BLaER1 (cell line): ENCODE measurements at regions not wholly inside any gene's neighbourhood (a gene's known extent, or its start where the extent isn't known, plus 50 kb on each side); places are given as distances from the start of the nearest gene placed in this dataset.

Experiments
- H3K27ac ChIP-seq: shearing (Covaris generic); formaldehyde crosslinking; 2 replicates; pipeline ENCODE4 v1.8.1; 2022
- H3K27me3 ChIP-seq: shearing (Covaris generic); formaldehyde crosslinking; 2 replicates; pipeline ENCODE4 v1.8.1; 2022
- H3K36me3 ChIP-seq: shearing (Covaris generic); formaldehyde crosslinking; 2 replicates; pipeline ENCODE4 v1.8.1; 2022
- H3K4me1 ChIP-seq: shearing (Covaris generic); formaldehyde crosslinking; 2 replicates; pipeline ENCODE4 v1.8.1; 2022
- H3K4me2 ChIP-seq: shearing (Covaris generic); formaldehyde crosslinking; 2 replicates; pipeline ENCODE4 v1.8.1; 2022
- H3K4me3 ChIP-seq: shearing (Covaris generic); formaldehyde crosslinking; 2 replicates; pipeline ENCODE4 v1.8.1; 2022
- H3K9ac ChIP-seq: shearing (Covaris generic); formaldehyde crosslinking; 2 replicates; pipeline ENCODE4 v1.8.1; 2022
- H3K9me3 ChIP-seq: shearing (Covaris generic); formaldehyde crosslinking; 2 replicates; pipeline ENCODE4 v1.8.1; 2022
- H4K20me1 ChIP-seq: shearing (Covaris generic); formaldehyde crosslinking; 2 replicates; pipeline ENCODE4 v1.8.1; 2022
- Cebpa-rat ChIP-seq: shearing (Covaris generic); IDR thresholded peaks from 2 replicates; pipeline ENCODE4 v1.8.1; 2022

DNA sequence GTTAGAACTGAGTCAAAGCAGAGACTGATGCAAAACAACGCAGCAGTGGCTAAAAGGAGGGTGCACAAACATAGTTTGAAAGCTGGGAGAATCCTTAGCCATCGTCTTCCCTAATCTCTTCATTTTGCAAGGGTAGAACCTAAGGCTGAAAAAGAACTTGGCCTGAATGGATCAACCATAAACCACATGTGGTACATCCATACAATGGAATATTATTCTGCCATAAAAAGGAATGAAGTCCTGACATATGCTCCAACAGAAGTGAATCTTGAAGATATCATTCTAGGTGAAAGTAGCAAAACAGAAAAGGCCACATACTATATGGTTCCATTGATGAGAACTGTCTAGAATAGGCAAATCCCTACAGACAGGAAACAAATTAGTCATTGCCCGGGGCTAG, 330.3 kb upstream of the NPVF start:
- Histone ChIP-seq H3K36me3 (no peaks in the 10 kb centered on the region), H3K4me1 (peaks cover 23% of the 10 kb centered on the region), H3K4me2 (no peak overlapping the region), H3K9me3 (peaks cover 6% of the 10 kb centered on the region; the same call in 1 of the 2 replicates), H3K9ac (no peak overlapping the region), H3K27ac (no peak overlapping the region), H3K27me3 (no peaks in the 10 kb centered on the region), H3K4me3 (no peak overlapping the region), H4K20me1 (no peaks in the 10 kb centered on the region)
- TF ChIP-seq Cebpa-rat = no peak

DNA sequence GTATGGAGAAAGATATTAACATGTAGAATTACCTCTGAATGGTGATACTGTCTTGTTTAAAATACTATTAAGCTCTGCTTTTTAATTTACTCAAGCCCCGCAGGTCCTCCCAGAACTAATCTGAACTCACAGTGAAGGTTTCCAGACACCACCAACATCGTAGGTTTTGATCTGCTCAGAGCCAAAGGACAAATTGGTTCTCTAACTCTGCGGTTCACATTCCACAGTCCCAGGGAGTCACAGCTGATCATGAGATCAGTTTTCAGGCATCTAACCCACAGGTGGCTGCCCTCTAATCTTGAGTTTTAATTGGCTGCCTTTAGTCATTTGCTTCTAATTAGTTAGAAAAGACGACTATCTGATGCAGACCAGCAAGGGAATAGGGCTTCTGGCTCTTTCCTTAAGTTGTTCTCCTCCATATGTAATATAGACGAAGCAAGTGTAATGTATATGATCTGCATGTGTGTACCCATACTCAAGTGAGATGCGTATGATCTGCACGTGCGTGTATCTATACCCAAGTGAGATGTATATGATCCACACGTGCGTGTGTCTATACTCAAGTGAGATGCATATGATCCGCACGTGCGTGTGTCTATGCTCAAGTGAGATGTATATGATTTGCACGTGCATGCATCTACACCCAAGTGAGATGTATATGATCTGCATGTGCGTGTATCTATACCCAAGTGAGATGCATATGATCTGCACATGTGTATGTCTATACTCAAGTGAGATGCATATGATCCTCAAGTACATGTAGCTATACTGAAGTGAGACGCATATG, 331.5 kb upstream of the NPVF start:
- Histone ChIP-seq H4K20me1 (no peaks in the 10 kb centered on the region), H3K9me3 (peaks cover 6% of the 10 kb centered on the region; the same call in 1 of the 2 replicates), H3K4me3 (no peak overlapping the region), H3K4me2 (no peak overlapping the region), H3K27me3 (no peaks in the 10 kb centered on the region), H3K4me1 (peaks cover 17% of the 10 kb centered on the region), H3K9ac (no peak overlapping the region), H3K36me3 (no peaks in the 10 kb centered on the region), H3K27ac (no peak overlapping the region)
- TF ChIP-seq Cebpa-rat = no peak

DNA sequence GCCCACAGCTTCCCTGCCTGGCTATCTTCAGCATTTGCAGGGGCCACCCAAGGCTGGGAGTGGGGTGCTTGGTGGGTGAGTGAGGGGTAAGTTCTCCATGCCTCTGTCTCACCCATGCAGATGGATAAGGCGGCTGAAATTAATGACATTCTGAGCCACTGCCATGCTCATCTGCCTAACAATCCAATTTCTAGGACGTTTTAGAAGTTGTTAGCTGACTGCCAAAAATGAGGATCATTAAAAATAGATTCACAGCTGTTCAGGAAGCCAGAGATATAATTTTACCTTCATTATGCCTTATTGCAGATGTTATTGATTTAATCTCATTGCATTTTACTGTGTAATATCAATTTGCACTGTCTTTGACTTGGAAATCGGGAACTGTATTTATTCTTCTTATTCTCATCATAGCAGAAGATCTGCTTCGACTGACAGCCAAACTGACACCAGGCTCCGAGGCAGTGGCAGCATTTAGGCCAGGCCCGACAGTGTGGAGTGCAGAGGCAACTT, 334.4 kb upstream of the NPVF start:
- Histone ChIP-seq H3K36me3 (no peaks in the 10 kb centered on the region), H3K9ac (no peak overlapping the region; the same call in 1 of the 2 replicates), H3K27me3 (no peaks in the 10 kb centered on the region), H3K4me3 (no peak overlapping the region), H4K20me1 (no peaks in the 10 kb centered on the region), H3K4me2 (peak overlapping the region; percentile 58), H3K9me3 (peaks cover 6% of the 10 kb centered on the region; the same call in 1 of the 2 replicates), H3K27ac (no peak overlapping the region), H3K4me1 (peaks cover 17% of the 10 kb centered on the region)
- no peak for TF ChIP-seq Cebpa-rat

DNA sequence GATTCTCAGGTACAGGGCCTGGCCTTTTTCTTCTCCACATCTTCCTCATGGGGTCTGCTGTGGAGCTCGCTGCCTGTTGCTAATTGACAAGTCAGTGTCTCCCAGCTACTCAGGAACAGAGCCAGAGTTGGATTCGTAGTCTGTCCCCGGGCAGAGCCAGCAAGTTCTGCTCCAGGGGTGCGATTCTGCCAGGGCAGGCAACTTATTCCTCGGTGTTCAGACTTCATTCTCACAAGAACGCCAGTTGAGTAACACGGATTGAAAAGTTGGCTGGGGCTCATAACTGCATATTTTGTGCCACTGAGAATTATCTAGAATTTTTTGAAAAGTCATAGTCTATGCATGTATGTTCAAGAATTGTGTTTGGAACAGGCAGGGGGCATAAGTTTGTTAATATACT, 336.7 kb upstream of the NPVF start:
- H4K20me1 ChIP-seq = no peaks in the 10 kb centered on the region
- H3K4me3 ChIP-seq = no peak overlapping the region
- no peak for TF ChIP-seq Cebpa-rat
- peaks cover 17% of the 10 kb centered on the region for H3K4me1 ChIP-seq
- H3K4me2 ChIP-seq = no peak overlapping the region
- no peaks in the 10 kb centered on the region for H3K27me3 ChIP-seq
- no peaks in the 10 kb centered on the region for H3K9me3 ChIP-seq
- H3K9ac ChIP-seq = no peak overlapping the region
- H3K27ac ChIP-seq = no peak overlapping the region
- no peaks in the 10 kb centered on the region for H3K36me3 ChIP-seq

DNA sequence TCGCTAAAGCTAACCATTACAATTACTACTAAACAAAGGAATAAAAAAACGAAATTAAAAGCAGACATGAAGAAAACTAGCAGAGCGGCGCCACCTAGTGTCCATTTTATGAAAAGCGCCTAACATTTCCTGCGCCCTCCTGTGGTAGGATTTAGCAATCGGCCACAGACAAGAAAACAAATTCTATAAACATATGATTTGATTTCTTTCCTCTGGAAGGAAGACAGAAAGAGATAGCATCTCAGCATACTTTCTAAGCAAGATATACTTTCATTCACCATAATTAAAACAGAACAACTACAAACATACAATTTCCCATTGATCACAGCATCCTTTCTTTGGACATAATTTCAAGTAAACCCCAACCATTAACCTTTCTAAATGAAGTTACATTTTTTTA, 337.7 kb upstream of the NPVF start:
- H4K20me1 ChIP-seq = no peaks in the 10 kb centered on the region
- no peak overlapping the region for H3K4me3 ChIP-seq
- no peaks in the 10 kb centered on the region for H3K36me3 ChIP-seq
- H3K9ac ChIP-seq = no peak overlapping the region
- no peaks in the 10 kb centered on the region for H3K27me3 ChIP-seq
- no peak for TF ChIP-seq Cebpa-rat
- peaks cover 17% of the 10 kb centered on the region for H3K4me1 ChIP-seq
- H3K27ac ChIP-seq = no peak overlapping the region
- H3K9me3 ChIP-seq = no peaks in the 10 kb centered on the region
- no peak overlapping the region for H3K4me2 ChIP-seq

DNA sequence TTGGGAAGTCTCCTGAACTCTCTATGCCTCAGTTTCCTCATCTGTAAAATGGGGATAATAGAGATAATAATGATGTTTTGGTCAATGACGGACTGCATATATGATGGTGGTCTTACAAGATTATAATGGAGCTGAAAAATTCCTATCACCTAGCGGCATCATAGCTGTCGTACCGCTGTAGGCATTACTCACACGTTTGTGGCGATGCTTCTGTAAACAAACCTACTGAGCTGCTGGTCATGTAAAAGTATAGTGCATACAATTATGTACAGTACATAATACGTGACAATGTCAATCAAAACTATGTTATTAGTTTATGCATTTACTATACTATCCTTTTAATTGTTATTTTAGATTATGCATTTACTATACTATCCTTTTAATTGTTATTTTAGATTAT, 339.1 kb upstream of the NPVF start:
- TF ChIP-seq Cebpa-rat = no peak
- no peaks in the 10 kb centered on the region for H3K36me3 ChIP-seq
- no peak overlapping the region for H3K4me2 ChIP-seq
- H3K27me3 ChIP-seq = no peaks in the 10 kb centered on the region
- no peak overlapping the region for H3K9ac ChIP-seq
- peaks cover 11% of the 10 kb centered on the region for H3K4me1 ChIP-seq
- H3K9me3 ChIP-seq = no peaks in the 10 kb centered on the region
- no peaks in the 10 kb centered on the region for H4K20me1 ChIP-seq
- H3K27ac ChIP-seq = no peak overlapping the region
- no peak overlapping the region for H3K4me3 ChIP-seq

DNA sequence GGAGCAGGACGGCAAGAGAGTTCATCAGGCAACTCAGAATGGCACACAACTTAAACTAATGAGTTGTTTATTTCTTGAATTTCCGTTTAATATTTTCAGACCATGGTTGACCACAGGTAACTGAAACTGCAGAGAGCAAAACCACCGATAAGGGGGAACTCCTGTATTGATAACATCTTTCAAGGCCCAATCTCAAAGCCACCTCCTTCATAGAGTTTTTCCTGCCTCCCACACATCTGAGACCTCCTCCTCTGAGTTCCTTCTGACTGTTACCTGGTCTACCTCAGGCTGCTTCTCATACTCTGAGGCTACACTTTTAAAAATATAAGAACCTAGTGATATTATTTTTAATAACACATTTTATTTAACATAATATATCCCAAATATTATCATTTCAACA, 341.5 kb upstream of the NPVF start:
- Histone ChIP-seq H3K4me1 (no peaks in the 10 kb centered on the region), H3K36me3 (no peaks in the 10 kb centered on the region), H3K27ac (no peak overlapping the region), H4K20me1 (no peaks in the 10 kb centered on the region), H3K9ac (no peak overlapping the region), H3K27me3 (no peaks in the 10 kb centered on the region), H3K9me3 (no peaks in the 10 kb centered on the region), H3K4me2 (no peak overlapping the region), H3K4me3 (no peak overlapping the region)
- no peak for TF ChIP-seq Cebpa-rat

DNA sequence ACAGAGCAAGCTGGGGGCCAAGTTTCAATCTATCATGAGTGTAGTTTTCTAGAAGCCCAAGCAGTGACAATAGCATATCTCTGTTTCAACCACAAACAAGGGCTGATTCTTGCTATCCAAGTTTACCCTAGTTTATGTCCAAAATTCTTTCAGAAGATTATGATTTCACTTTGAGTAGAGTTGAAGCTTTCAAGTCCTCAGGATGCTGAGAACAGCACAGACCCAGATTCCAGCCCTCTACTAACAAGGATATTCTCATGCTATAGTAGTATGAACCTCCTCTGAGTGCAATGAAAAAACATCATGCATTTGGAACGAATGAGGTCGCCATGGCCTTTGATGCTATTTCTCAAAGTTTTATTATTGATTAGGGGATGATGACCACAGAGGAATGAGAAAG, 344.1 kb upstream of the NPVF start:
- Histone ChIP-seq H3K27ac (no peak overlapping the region), H3K4me3 (no peak overlapping the region), H3K9ac (no peak overlapping the region), H3K36me3 (no peaks in the 10 kb centered on the region), H3K9me3 (no peaks in the 10 kb centered on the region), H4K20me1 (no peaks in the 10 kb centered on the region), H3K4me2 (no peak overlapping the region), H3K27me3 (no peaks in the 10 kb centered on the region), H3K4me1 (no peaks in the 10 kb centered on the region)
- no peak for TF ChIP-seq Cebpa-rat

DNA sequence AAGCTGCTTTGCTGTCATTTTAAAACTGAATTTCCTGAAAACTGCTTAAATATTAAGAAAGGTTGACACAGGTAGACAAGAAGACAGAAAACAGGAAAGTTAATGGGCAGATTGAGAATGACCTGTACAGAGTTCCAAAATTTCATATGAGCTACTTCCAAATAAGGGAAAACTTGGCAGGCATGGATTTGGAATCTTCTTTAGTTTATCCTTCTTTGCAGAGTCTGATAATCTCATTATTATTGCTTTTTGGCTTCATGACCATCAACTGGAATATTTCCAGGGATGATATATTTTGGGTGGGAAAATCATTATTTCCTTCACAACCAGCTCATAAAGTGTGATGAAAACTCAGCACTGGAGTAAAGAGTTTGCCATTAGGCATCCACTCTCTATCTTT, 346.5 kb upstream of the NPVF start:
- no peaks in the 10 kb centered on the region for H3K27me3 ChIP-seq
- H3K4me2 ChIP-seq = no peak overlapping the region
- H3K9ac ChIP-seq = no peak overlapping the region
- no peaks in the 10 kb centered on the region for H3K36me3 ChIP-seq
- no peak for TF ChIP-seq Cebpa-rat
- H3K4me3 ChIP-seq = no peak overlapping the region
- no peak overlapping the region for H3K27ac ChIP-seq
- H3K9me3 ChIP-seq = no peaks in the 10 kb centered on the region
- no peaks in the 10 kb centered on the region for H4K20me1 ChIP-seq
- no peaks in the 10 kb centered on the region for H3K4me1 ChIP-seq

DNA sequence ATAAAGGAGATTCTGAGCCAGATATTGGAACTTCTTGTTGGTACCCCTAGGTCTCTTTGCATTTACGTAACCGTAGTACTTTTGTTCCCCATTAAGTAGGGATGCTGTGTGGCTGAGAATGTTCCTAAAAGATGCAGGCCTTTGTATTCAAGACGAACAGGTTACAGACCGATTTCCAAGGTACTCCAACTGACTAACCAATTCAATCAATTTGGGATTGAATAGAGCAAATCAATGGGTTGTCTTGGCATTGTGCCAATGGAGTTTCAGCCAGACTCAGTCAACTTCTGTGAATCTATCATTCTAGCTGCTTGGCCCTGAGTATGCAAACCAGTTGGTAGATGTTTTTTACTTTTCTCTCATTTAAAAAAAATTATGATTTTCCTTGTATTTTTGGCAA, 347.3 kb upstream of the NPVF start:
- no peak for TF ChIP-seq Cebpa-rat
- H3K4me2 ChIP-seq = no peak overlapping the region
- H3K36me3 ChIP-seq = no peaks in the 10 kb centered on the region

More for the DNA sequence above, 347.3 kb upstream of the NPVF start:
- Histone ChIP-seq H3K9me3 (no peaks in the 10 kb centered on the region), H3K4me3 (no peak overlapping the region), H3K27ac (no peak overlapping the region), H4K20me1 (no peaks in the 10 kb centered on the region), H3K27me3 (no peaks in the 10 kb centered on the region), H3K4me1 (no peaks in the 10 kb centered on the region), H3K9ac (no peak overlapping the region)
